Skin epidermis (tissue), 12 donors: ENCODE measurements at regions not wholly inside any gene's neighbourhood (a gene's known extent, or its start where the extent isn't known, plus 50 kb on each side); places are given as distances from the start of the nearest gene placed in this dataset.
"Not testable (repeated sequence)": the region's sequence is repeated elsewhere in the genome, so short reads cannot be mapped to it uniquely, and the experiment has no call there.

ENCODE experiments used
- H3K27ac ChIP-seq, 21 experiments: fragments of 200-600 bp; sonication (generic) in 11 of 21; one replicate each; pipeline ENCODE4 v1.5.0; 2020; ENCODE audit warnings: mild to moderate bottlenecking in 3 of 21, inconsistent platforms in 2 of 21, moderate library complexity in 2 of 21
- H3K4me3 ChIP-seq, 7 experiments: fragments of 200-600 bp; sonication (generic) in 2 of 7; one replicate each; pipeline ENCODE4 v1.5.0; 2020; ENCODE audit warnings: inconsistent platforms in 2 of 7, mild to moderate bottlenecking in 2 of 7, moderate library complexity in 1 of 7

DNA sequence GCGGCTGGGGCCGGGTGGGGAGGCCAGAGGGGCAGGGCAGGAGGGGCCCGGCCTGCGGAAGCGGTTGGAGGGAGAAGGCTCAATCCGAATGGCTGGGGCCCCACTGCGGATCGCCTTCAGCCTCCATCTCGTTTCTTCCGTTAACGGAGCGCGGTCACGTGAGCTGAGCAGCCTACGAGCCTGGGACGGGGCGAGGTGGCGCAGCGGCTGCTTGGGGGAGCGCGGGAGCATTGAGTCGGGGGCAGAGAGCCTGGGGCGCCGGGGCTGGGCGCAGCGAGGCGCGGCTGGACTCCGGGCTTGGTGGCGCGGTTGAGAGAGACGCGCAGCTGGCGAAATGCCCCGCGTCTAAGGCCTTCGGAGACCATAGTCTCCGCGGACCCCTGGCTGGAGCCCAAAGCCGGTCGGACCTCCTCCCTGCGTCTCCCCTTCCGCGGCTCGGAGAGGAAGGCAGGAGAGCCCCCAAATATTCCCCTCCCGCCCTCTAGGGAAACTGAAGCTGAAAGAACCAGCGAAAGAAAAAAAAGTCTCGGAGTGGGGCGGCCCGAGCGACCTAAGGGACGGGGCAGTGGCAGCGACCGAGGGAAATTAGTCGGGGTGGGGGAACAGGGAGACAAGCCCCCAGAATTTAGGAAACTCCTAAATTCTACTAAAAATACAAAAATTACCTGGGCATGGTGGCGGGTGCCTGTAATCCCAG is 94.7 kb upstream of the PLEKHM1 start:
- H3K27ac ChIP-seq, result peak overlapping the region; percentile 72 to 97 (median 90)

DNA sequence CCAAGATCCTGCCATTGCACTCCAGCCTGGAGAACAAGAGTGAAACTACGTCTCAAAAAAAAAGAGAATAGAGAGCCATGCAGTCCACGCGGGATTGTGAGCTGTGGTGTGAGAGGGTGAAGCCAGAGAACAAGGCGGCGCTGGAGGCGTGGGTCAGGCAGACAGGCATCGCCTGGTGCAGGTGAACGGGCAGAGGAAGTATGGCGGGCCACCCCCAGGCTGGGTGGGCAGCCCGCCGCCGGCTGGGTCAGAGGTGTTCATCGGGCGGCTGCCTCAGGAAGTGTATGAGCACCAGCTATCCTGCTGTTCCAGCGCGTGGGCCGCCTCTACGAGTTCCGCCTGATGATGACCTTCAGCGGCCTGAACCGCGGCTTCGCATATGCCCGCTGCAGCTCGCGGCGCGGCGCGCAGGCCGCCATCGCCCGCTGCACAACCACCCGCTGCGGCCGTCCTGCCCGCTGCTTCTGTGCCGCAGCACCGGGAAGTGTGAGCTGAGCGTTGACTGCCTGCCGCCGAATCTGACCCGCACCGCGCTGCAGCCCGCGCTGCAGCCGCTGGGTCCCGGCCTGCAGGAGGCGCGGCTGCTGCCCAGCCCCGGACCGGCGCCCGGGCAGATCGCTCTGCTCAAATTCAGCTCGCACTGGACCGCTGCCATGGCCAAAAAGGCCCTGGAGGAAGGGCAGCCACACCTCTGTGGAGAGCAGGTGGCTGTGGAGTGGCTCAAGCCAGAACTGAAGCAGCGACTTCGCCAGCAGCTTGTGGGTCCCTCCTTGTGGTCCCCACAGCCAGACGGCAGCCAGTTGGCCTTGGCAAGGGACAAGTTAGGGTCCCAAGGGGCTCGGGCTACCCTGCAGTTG is 95.5 kb upstream of the PLEKHM1 start:
- H3K4me3 ChIP-seq, result peak overlapping the region in 6 of 7 experiments; percentile 14 to 65 (median 58)
- H3K27ac ChIP-seq, result peak overlapping the region in 12 of 21 experiments; percentile 86 to 97 (median 90)

More for the DNA sequence above, 94.7 kb upstream of the PLEKHM1 start:
- peak overlapping the region; percentile 53 to 85 (median 60) for H3K4me3 ChIP-seq

DNA sequence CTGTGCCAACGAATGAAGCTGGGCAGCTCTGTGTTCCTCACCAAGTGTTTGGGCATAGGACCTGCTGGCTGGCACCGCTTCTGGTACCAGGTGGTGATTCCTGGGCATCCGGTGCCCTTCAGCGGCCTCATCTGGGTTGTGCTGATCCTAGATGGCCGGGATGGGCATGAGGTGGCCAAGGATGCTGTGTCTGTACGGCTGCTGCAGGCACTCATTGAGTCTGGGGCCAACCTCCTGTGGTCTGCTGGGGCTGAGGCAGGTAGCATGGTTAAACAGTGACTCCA is 96.1 kb upstream of the PLEKHM1 start:
- Histone ChIP-seq H3K27ac (peak overlapping the region in 2 of 21 experiments; percentile 92 to 94), H3K4me3 (peak overlapping the region in 1 of 7 experiments; percentile 65)

DNA sequence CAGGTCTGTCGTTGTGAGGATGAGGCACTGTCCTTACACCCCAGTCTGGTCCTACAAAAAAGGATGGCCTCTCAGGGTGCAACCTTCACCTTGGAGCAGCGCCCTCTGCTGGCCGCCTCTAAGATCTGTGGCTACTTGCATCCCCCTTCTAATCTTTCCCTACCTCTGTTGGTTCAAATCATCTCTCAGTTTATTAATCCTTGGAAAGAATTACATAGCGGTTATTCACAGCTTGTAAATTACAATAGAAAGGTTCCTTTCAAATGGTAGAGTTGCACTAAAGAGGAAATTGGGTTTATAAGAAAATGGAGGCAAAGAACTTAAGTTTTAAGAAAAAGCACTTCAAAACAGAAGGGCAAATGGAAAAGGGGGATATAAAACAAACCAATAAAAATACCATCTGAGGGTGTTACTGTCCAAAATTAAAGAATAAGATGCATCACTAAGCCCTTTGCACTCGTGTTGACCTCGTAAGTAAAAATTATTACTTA is 102.0 kb upstream of the PLEKHM1 start:
- H3K27ac ChIP-seq, H3K4me3 ChIP-seq: not testable (repeated sequence)

DNA sequence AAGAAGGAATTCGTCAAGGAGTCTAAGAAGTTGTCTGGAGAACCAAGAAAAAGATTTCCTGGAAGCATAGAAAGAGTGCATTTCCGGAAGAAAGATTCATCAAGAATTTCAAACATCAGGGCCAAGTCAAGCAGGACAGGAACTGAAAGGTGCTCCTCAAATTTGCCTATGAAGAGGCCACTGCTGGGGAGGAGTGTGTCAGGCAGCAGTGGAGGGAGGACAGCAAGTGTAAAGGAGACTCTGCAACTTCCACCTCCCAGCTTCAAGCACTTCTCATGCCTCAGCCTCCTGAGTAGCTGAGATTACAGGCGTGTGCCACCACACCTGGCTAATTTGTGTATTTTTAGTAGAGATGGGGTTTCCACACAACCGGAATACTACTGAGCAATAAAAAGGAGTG is 105.8 kb upstream of the PLEKHM1 start:
- not testable (repeated sequence) for H3K27ac ChIP-seq, H3K4me3 ChIP-seq

DNA sequence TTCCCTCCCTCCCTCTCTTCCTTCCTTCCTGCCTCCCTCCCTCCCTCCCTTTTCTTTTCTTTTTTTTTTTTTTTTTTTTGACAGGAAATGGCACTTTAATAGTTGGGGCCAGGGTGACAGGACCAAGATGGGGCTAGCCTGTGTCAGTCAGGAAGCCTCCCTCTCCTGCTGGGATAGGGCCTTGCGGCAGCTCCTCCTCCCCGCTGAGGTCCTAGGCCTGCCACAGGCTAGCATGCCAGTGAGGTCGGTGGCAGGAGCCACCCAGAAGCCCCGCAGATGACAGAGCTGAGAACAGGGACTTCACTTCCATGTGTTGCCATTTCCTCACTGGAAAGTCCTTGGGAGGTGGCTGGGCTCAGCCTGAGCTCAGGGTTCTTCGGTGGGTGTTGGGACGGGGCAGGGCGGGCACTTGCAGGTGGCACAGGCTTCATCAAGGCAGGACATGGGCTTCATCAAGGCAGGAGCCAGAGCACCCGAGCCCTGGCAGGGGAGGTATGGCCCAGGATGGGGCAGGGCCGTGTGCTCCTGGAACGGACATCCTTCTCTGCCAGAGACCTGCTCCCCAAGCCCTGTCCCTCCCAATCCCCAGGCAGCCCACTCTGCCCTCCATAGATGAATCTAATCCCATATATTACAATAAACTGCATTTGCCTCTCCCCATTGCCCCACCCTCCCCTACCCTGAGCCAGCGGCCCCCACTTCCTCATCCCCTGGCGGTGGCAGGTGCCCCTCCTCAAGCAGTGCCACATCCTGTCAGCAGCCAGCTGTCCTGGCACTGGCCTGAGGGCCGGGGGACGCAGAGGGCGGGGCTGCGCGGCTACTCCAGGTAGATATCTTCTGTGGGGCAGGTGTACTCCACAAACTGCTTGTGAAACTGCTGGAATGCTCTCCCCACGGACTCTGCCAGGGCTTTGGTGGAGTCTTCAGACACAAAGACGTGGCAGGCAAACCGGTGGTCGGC is 109.8 kb upstream of the PLEKHM1 start:
- H3K27ac ChIP-seq, H3K4me3 ChIP-seq: not testable (repeated sequence)

DNA sequence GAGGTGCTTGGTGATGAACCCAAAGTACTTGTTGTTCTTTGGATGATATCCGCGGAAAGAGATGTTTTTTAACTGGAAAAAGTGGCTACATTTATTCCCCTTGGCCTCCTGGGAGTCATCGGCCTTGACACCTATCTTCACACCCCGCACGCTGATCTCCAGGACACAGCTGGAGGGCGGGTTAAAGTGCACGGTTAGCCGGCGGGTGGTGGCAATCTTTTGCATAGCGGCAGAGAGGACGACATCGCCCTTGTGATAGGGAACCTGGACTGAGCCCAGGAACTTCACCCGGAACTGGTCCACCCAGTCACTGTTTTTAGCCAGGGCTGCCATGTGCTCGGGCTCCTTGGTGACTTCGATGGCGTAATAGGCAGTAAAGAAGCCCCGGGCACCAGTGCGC is 110.5 kb upstream of the PLEKHM1 start:
- H3K4me3 ChIP-seq, H3K27ac ChIP-seq: not testable (repeated sequence)

DNA sequence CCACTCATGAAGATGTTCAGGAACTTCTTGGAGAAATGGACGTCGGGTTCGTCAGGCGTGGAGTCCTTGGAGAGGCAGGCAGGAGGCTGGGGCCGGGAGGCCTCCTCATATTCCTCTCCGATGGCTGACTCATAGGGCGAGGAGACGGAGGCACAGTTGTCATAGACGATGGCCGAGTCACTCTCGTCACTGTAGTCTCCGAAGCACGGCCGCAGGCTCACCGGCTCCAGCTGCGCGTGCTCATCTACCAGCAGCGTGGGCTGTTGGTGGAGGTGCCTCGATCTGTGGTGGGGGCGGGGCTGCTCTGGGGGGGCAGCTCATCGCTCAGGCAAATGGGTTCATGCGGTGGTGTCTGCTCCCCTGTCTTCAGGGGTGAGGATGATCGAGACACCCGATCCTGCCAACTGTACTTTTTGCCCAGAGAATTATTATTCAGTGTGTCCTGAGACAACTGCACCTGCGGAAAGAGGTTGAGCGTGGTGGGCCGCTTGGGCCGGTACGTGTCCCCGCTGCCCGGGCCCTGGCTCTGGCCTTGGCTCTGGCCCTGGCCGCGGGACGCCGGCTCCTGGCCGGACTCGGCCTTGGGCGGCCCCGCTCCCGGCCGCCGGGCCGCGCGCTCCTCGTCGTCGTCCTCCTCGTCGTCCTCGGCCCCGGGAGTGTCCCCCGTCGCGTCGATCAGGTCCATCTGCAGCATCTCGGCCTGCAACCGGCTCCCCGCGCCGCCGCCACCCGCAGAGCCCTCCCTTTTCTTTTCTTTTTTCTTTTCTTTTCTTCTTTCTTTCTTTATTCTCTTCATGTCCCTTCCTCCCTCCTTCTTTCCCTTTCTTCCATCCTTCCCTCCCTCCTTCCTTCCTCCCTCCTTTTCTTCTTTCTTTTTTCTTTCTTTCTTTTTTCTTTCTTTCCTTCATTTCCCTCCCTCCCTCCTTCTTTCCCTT is 111.4 kb upstream of the PLEKHM1 start:
- not testable (repeated sequence) for H3K4me3 ChIP-seq, H3K27ac ChIP-seq

DNA sequence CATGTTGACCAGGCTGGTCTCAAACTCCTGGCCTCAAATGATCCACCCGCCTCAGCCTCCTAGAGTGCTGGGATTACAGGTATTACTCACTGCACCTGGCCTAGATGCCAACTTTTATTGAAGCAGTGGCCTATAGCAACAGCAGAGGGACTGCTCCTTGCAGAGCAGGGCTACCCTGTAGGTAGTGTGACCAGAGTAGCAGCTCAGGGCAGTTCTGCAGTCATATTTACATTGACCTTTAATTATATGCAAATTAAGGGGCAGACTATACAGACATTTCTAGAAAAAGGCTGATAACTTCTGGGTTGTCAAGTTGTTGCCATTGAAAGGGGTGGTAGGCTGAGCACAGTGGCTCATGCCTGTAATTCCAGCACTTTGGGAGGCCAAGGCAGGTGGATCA is 115.2 kb upstream of the PLEKHM1 start:
- H3K4me3 ChIP-seq, H3K27ac ChIP-seq: not testable (repeated sequence)

DNA sequence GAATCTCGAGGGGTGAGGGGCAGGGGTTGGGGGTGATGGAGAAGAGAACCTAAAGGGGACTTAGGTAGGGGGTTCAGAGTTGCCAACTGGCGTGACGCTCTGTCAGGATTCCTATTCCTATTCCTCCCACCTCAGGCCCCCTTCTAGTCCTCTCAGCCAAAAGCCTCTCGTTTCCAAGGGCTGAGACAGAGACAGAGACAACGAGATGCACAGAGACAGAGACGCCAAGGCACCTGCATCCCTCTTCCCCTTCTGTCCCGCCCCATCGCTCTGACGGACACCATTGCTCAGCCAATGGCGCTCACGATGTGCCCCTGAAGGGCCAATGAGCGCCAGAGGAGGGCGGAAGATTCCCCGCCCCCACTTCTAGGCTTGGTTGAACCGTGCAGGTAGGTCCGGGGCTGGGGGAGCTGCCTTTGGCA is 129.5 kb upstream of the PLEKHM1 start:
- Histone ChIP-seq H3K4me3 (peak overlapping the region in 5 of 7 experiments; percentile 36 to 61 (median 47)), H3K27ac (peak overlapping the region in 6 of 21 experiments; percentile 23 to 78 (median 74))

DNA sequence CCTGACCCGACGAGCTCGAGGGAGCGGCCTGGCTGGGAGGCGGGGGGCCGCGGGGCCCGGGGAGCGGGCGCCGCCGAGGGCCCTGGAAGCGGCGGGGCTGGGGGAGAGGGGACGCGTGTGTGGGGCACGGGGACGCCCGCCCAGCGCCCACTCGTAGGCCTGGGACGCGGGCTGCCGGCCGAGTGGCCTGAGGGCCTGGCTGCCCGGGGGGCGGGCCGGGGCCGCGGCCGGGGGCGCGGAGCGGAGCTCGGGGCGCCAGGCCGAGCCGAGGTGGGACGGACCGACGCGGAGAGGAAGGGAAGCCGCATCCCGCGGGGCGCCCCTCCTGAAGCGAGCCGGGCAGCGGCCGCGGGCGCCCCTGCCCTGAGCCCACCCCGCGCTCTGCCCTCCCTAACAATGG is 129.9 kb upstream of the PLEKHM1 start:
- H3K27ac ChIP-seq, result peak overlapping the region in 14 of 21 experiments; percentile 23 to 82 (median 72)
- peak overlapping the region; percentile 36 to 75 (median 58) for H3K4me3 ChIP-seq

DNA sequence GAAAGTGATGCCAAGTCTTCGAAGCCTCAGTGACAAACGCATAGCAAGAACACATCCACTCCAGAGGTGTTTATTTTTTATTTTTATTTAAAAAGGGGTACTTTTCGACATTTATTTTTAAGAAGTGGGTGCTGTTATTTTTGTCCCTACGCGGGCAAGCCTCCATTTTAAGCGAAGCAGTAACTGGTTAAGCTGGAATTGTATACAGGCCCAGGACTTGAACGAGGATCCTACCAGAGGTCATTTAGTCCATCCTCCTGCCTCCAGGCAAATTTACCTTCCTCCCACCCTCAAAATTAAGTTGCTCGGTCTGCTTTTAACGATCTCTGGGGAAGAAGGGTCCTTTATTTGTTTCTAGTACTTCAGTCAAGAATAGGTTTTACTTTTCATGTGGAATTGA is 130.6 kb upstream of the PLEKHM1 start:
- Histone ChIP-seq H3K4me3 (peak overlapping the region in 4 of 7 experiments; percentile 36 to 75 (median 65)), H3K27ac (peak overlapping the region in 1 of 21 experiments; percentile 76)

DNA sequence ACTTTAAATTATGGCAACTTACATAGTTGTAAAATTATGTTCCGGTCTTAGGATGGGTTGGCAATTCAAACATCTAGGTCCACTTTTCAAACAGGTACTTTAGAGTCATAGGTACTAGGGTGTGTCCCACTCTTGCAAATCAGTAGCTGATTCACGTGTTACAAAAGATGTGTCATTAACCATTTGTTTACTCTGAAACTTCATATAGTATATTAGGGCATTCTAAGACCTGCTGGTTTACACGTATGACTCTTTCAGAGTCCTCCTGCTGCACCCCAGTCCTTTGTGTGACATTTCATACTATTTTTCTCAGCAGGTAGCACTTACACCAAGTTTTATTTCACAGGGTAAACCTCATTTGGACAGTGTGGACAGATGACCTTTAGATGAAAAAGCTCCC is 131.8 kb upstream of the PLEKHM1 start:
- H3K27ac ChIP-seq, H3K4me3 ChIP-seq: not testable (repeated sequence)

DNA sequence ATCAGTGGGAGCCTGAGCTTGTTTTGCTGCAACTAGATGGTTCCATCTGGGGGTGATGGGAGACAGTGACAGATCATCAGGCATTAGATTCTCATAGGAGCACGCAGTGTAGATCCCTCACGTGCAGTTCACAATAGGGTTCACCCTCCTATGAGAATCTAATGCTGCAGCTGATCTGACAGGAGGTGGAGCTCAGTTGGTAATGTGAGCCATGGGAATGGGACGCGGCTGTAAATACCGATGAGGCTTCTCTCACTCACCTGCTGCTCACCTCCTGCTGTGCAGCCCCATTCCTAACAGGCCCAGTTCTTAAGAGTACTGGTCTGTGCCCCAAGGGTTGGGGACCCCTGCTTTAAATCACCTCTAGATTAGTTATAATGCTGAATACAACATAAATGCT is 137.5 kb upstream of the PLEKHM1 start:
- no peak overlapping the region for H3K27ac ChIP-seq
- H3K4me3 ChIP-seq, result no peak overlapping the region

DNA sequence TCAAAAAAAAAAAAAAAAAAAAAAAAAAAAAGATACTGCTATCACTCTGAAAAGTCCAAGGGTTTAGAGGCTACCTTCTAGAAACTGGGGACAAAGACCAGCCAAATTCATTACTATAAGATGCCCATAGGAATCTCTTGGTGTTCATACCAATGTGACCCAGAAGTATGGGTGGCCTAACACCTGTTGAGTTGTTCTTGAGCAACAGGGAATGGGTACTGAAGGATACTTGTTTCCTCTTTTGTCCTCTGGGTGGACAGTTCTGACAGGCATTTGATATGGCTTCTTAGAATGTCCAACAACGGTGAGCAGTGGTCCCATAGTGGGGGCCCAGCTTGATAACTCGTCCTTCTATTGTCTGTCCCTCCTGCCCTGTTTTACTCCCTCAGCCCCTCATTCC is 141.4 kb upstream of the PLEKHM1 start:
- no peak overlapping the region for H3K27ac ChIP-seq
- no peak overlapping the region for H3K4me3 ChIP-seq

DNA sequence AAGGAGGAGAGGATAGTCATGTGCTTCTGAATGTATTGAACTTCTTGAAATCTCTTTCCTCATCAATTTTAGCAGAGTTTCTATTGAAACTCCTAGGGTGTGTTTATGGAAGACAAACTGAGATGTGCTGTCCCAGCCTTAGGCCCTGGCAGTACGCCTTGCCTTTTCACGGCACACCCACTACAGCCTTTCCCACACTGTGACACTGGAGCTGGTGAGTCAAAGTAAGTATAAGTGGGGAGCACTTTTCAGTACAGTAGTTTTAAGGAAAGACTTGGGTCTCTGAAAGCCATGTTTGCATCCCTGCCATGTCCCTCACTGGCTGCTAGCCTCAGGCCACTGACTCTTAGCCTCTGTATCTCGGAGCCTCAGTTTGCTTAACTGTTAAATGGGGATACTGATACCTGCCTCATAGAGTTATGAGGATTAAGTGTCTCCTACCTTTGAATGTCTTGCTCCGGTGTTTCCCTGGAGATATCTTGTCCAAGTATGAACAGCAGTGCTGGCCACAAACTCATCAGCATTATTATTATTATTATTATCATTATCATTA is 144.7 kb upstream of the CRHR1 start:
- Histone ChIP-seq H3K4me3 (no peak overlapping the region), H3K27ac (peak overlapping the region in 1 of 21 experiments; percentile 39)

DNA sequence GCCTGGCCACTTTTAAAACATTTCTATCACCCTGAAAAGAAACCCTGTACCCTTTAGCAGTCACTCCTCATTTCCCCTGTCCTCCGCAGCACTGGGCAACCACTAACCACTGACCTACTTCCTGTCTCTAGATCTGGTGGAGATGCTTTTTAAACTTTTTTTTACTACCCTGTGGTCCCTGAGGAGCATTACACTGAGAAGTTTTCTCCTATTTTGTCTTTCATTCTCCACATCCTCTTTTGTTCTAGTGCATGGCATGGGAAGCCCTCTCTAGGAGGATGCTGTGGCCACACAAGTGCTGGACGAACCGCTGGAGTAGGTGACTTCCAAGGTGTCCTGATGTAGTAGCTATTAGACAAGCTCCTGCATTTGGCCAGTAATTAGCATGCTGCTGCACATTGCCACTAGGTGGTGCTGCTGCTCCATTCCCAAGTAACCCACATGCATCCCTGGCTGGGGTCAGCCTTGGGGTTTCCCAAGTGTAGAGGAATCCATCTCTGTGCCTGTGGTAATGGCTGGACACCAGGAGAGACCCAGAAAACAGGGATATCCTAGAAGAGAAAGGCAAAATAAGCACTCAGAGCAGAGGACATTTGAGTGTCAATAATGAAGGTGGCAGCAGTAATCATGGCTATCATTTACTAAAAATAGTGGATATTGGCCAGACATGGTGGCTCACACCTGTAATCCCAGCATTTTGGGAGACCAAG is 143.8 kb upstream of the CRHR1 start:
- no peak overlapping the region for H3K4me3 ChIP-seq
- H3K27ac ChIP-seq, result no peak overlapping the region

DNA sequence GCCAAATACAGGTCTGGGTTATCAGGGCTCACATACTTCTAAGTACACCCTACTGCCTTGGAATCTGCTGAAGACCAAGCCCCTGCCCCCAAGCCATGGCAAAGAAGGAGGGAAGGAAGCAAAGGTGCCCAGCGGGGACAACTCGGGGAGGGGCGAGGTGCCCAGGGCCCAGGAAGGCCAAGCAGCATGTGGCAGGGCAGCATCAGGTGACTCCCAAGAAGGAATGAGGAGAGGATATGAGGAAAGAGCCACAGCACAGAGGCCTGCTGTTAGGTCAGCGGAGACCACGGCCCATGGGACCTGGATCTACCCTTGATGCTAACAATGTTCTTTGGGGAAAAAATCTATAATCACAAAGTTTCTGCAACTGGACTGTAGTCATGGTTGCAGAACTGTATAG is 142.6 kb upstream of the CRHR1 start:
- H3K4me3 ChIP-seq, result no peak overlapping the region
- H3K27ac ChIP-seq, result no peak overlapping the region
